Nucleus accumbens (tissue), 56 donors: ENCODE measurements at regions not wholly inside any gene's neighbourhood (a gene's known extent, or its start where the extent isn't known, plus 50 kb on each side); places are given as distances from the start of the nearest gene placed in this dataset.

Experiments
- DNase-seq, 56 donors: peaks; one replicate each; lab custom pipeline; 2025; lab: John Stamatoyannopoulos, UW

DNA sequence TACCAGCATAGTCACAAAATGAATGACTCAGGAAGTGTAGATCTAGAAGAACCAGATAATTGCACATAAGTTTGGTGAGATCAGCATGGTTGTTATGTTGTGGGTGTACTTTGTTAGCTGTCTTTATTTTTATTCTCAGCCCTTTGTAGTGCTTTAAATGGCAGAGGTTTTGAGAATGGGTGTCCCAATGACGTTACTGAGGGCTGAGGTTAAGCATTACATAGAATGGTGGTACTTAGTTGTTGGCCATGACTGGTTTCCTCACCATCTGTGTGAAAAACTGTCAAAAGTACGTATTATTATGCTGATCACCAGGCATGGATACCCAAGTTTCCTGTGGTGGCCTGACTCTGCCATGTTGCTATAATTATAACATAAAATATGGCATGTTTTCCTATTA is 165.8 kb downstream of the UBE2E3 start:
- DNase-seq, result no peak

DNA sequence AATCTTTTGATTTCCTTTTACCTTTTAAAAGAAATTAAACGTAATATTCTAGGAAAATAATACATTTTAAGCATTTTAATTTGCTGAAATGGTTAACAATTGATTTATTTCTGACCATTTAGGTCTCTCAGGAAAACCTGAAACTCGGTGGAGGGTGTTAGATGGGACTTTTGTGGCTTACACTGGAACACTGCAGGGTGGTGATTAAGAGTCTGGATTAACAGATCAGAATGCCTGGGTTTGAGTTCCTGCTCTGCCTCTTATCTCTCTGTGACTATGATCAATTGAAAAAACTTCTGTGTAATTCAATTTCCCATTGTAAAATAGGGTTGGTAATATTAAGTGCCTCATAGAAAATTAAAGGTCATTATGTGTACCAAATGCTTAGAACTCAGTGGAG is 168.7 kb downstream of the UBE2E3 start:
- no peak for DNase-seq

DNA sequence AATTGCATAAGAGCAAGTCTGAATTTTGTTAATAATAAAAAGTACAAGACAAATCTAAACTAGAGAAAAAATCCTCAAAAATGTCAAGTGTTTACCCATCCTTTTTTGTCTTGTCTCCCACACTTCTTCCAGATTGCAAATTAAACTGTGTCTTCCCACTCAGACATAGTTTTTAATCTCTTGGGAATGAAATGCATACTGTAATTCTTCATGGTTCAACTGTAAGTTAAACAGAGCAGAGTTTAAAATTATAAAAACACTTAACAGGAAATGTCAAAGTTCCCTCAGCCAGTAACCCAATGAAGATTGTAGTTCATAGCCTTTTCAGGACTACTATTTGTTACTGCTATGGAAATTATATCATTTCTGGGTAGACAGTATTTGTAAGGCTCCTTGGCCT is 171.8 kb downstream of the UBE2E3 start:
- no peak for DNase-seq

DNA sequence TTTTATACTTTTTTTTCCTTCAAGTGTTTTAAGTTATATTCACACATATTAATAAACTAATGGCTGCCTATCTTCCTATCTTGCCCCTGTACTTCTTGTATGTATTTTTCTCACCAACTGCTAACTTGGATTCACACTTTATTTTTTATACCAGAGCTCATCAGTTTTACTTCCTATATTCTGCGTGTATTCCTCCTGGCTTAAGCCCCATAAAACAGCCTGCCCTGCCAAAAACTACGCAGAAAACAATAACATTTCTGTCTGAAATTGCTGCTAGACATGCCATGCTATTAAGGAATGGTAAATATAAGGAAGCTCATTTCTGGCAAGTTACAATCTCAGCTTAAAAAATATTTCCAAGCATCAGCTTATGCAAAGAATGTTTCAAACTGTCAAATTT is 172.3 kb downstream of the UBE2E3 start:
- no peak for DNase-seq

DNA sequence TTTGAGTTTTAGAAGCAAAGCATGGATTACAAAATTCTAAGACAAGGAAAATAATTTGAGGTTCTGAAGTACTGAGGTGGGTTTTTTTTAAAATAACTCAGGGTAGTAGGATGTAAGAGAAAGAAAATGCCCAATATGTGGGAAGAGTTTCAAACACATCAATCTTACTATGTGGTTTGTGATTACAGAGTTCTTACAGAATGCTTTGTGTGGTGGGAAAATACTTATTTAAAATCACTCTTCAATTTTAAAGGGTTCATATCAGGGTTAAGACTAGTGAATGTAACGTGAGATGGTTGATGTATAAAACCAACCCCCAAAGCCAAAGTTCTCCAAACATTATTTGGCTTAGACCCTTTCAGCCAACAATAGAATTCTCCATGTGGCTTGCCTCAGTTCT is 173.5 kb downstream of the UBE2E3 start:
- DNase-seq, result no peak

- DNase-seq, result no peak
Observed at GRCh38 chr2:181157326-181157725, 176.9 kb downstream of the UBE2E3 start.

- DNase-seq, result no peak
Observed at GRCh38 chr2:181158427-181158826, 178.0 kb downstream of the UBE2E3 start.

- no peak for DNase-seq
Observed at GRCh38 chr2:181161615-181162014, 181.2 kb downstream of the UBE2E3 start.

GRCh38 chr2:181163139-181163538 is 182.7 kb downstream of the UBE2E3 start:
- DNase-seq, result no peak

- DNase-seq, result no peak
Observed at GRCh38 chr2:181163691-181164090, 183.3 kb downstream of the UBE2E3 start.

DNA sequence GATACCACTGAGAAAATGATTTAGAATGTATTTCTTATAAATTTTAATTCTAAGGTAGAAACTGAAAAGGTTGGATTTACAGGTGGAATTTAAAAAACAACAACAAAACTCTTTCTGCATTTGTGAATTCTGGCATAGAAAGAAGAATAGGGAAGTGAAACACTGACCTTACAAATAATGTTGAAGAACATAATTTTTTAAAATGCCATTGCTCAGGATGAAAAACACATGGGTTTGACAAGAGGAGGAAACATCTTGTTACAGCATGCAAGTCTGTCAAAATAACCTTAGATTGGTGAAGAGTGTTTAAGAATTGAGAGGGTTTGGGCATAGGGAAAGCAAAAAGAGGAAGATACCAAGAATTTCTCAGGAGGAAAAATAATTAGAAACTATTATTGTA is 184.3 kb downstream of the UBE2E3 start:
- DNase-seq, result no peak

DNA sequence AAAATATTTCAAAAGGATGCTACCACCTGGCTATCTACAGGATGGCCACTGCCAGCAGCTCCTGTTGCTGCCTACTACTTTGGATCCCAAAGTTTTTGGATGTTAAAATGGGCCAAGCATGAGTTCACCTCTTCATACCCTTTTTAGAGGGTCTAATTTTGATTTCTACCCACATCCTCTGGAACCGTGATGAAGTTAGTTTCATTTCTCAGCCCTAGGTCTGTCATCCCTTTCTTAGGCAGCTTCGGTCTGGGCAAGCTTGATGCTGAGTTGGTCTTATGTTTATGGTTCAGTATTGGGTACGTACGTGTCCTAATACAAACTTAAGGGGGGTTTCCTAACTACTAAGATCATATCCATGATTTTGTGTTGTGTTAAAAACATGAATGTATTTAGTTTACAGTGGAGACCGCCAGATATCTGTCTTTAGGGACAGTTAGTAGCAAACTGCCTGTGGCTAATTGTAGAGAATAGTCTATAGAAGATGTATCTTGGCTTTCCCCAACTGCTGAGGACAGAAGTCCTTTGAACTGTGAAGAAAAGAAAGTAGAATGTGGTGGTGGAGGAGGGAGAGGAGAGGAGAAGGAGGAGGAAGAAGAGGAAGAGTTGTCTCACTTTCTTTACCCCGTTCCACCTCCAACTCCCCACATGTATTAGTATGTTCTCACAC is 184.9 kb downstream of the UBE2E3 start:
- DNase-seq, result no peak

DNA sequence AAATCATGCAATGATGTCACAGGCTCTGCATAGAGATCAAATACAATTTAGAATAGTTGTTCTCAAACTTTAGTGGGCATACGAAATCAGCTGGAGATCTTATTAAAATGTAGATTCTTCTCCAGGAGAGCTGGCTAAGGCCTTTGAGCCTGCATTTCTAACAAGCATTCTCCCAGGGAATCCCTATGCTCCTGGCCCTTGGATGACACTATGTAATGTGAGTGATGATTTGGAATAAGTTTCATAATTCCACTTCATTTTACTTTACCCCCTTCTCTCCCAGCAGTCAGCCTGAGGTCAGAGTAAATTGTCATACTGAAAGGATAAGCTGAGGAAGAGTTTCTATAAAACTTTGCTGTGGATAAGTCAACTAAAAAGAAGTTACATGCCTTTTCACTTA is 189.1 kb downstream of the UBE2E3 start:
- DNase-seq, result no peak

- DNase-seq, result no peak
Observed at GRCh38 chr2:181170256-181170655, 189.9 kb downstream of the UBE2E3 start.

GRCh38 chr2:181172676-181173075 is 192.3 kb downstream of the UBE2E3 start:
- no peak for DNase-seq

GRCh38 chr2:181174611-181175580 is 194.5 kb downstream of the UBE2E3 start:
- no peak for DNase-seq

GRCh38 chr2:181176540-181176939 is 196.1 kb downstream of the UBE2E3 start:
- DNase-seq, result no peak

DNA sequence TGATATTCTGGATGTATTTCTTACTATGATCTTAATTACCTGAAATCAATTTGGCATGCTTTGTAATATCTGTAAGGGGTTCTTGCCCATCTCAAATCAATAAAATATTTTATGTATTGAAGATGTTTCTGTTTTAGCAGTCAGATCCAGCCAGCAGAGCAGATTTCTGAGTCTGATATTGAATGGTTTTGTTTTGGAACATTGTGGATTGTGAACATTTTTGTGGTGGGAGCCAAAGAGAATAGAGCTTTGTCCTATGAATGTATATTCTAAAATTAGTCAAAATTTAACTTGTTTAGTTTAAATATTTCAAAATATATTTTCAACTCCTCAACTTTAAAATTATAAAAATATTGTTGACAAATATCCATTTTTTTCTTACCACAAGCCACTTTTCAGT is 197.0 kb downstream of the UBE2E3 start:
- no peak for DNase-seq

DNA sequence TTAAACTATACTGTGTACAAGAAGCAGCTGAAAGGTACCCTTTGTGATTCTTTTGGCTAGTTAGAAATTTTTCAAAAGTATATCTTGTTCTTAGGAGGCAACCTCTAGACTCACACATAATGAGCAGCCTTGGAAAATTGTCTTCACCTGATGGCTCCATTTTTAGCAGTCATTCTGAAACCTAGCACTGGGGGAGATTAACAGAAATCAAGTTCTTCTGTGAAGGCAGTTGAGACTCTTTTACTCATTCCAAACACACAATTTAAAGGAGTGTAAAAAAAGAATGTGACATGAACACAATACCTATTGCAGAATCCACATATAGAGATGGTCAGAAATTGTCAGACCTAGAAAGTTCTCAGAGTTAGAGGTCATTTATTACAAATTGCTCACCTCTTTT is 197.7 kb downstream of the UBE2E3 start:
- no peak for DNase-seq

DNA sequence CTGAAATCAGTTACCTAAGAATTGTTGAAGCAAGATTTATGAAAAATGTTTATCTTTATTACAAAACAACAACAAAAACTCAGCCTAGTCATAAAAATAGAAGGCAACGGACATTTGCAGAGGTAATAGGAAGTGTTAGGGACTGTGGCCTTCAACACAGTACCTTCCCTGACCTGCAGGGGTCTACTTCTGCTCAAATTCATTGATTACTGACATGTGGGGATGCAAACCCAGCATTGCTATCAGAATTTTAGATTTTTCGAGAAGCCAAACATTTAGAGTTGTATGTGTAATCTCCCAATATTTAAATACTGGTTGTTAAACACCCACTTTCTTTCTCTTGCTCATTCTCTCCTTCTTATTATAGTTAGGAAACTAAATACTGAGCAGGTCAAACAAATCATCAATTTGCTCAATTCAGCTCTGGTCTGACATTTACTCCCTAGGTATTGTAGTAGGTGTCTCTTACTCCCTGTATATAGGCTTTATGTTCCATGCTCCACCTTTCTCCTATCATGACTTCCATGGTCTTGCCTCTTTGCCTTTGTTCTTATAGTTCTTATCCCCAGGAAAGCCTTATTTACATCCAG is 198.5 kb downstream of the UBE2E3 start:
- DNase-seq, result no peak

DNA sequence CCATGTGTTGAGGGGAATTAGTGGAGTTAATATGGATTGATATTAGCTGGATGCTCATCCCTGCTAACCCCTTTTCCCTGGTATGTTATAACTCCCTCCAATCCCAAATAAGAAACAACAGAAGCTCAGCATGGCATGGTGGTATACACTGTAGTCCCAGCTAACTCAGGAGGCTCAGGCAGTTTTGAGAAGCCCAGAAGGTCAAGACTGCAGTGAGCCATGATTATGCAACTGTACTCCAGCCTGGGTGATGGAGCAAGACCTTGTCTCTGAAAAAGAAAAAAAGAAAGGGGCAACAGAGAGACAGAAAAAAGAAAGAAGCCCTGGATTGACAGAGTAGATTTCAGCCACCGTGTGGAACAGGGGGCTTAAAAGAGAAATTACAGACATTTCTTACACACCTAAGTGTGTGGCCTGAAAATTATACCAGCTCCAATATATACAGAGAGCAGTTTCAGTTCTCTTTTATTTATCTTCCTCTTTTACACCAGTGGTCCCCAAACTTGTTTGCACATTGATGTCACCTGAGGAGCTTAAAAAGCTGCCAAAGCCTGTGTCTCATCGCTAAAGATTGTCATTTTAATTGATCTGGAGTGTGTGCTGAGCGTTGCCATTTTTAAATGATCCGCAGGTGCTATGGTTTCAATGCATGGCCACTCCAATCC is 203.6 kb downstream of the UBE2E3 start:
- DNase-seq, result no peak
